ENCODE measurements at regions not wholly inside any gene's neighbourhood (a gene's known extent, or its start where the extent isn't known, plus 50 kb on each side); places are given as distances from the start of the nearest gene placed in this dataset.

- TF ChIP-seq IRF4 (IDR thresholded peaks at IDR 0.05; ENCODE audit: low read depth, low read length): no peak
- no peak for TF ChIP-seq PAX8 (IDR thresholded peaks at IDR 0.05)
- no peak for TF ChIP-seq CHD2 (IDR thresholded peaks at IDR 0.05; ENCODE audit: borderline replicate concordance, low read depth, low read length)
- TF ChIP-seq RAD21 (IDR thresholded peaks at IDR 0.05; ENCODE audit: insufficient read depth, low read depth, low read length): no peak
- no peak for TF ChIP-seq ZNF274 (IDR thresholded peaks at IDR 0.05; ENCODE audit: insufficient read depth, insufficient read length)
- no peak for TF ChIP-seq ZSCAN29 (IDR thresholded peaks at IDR 0.05)
- no peak for TF ChIP-seq GATAD2B (conservative IDR thresholded peaks at IDR 0.05; ENCODE audit: low read depth)
- no peak for TF ChIP-seq WRNIP1 (IDR thresholded peaks at IDR 0.05; ENCODE audit: borderline replicate concordance, low read depth, low read length)
- TF ChIP-seq, protein P1, sequence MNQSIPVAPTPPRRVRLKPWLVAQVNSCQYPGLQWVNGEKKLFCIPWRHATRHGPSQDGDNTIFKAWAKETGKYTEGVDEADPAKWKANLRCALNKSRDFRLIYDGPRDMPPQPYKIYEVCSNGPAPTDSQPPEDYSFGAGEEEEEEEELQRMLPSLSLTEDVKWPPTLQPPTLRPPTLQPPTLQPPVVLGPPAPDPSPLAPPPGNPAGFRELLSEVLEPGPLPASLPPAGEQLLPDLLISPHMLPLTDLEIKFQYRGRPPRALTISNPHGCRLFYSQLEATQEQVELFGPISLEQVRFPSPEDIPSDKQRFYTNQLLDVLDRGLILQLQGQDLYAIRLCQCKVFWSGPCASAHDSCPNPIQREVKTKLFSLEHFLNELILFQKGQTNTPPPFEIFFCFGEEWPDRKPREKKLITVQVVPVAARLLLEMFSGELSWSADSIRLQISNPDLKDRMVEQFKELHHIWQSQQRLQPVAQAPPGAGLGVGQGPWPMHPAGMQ (IDR thresholded peaks at IDR 0.05; ENCODE audit: borderline replicate concordance): no peak
Measured at GRCh38 chr5:14050821-14051220, 92.3 kb upstream of the TRIO start (continued).

- Histone ChIP-seq H3K9ac (ENCODE audit: control insufficient read depth, insufficient read depth, low read length) (no peak overlapping the region), H2AFZ (ENCODE audit: control insufficient read depth, low read depth, low read length) (no peak overlapping the region), H3K79me2 (ENCODE audit: control insufficient read depth, insufficient read depth, low read length) (no peaks in the 10 kb centered on the region), H3K4me1 (ENCODE audit: control insufficient read depth, insufficient read depth, low read length) (no peaks in the 10 kb centered on the region), H3K36me3 (ENCODE audit: control insufficient read depth in 2 of 2, insufficient read depth in 2 of 2, low read length in 1 of 2) (no peaks in the 10 kb centered on the region), H3K27me3 (replicated peaks in 1 of 2; ENCODE audit: control insufficient read depth in 2 of 2, insufficient read depth in 2 of 2, low read length in 1 of 2) (no peaks in the 10 kb centered on the region; a peak in 1 of 4 replicates), H4K20me1 (ENCODE audit: control insufficient read depth, insufficient read depth) (no peaks in the 10 kb centered on the region), H3K4me2 (ENCODE audit: control insufficient read depth, insufficient read depth) (no peak overlapping the region), H3K9me3 (replicated peaks; ENCODE audit: control insufficient read depth, insufficient read depth, low read length) (no peaks in the 10 kb centered on the region), H3K27ac (ENCODE audit: control insufficient read depth, insufficient read depth) (no peak overlapping the region), H3K4me3 (no peak overlapping the region)
- FAIRE-seq (no peak), ATAC-seq (no peak), DNase-seq (ENCODE audit: low read depth, low spot score) (no peak)
- BruUV-seq (replicated peaks): no TSS peak
- TF ChIP-seq ETV6 (conservative IDR thresholded peaks at IDR 0.05 in 1 of 2, IDR thresholded peaks at IDR 0.05 in 1 of 2; ENCODE audit: borderline replicate concordance in 1 of 2, low read depth in 1 of 2) (no peak), TCF3 (IDR thresholded peaks at IDR 0.05; ENCODE audit: borderline replicate concordance, insufficient read depth, low read depth, low read length) (no peak), CBFB (IDR thresholded peaks at IDR 0.05; ENCODE audit: low read depth) (no peak), JUNB (IDR thresholded peaks at IDR 0.05) (no peak), EGR1 (IDR thresholded peaks at IDR 0.05; ENCODE audit: borderline replicate concordance in 1 of 2, low read depth in 2 of 2, low read length in 2 of 2) (no peak), YBX1 (IDR thresholded peaks at IDR 0.05) (no peak), ZSCAN29 (IDR thresholded peaks at IDR 0.05) (no peak), BHLHE40 (IDR thresholded peaks at IDR 0.05; ENCODE audit: borderline replicate concordance in 1 of 2, low read depth in 2 of 2, low read length in 1 of 2) (no peak)
- RAD21 ChIA-PET (ENCODE audit: unreplicated experiment): no interaction called here
- intact Hi-C loops (cut with micrococcal nuclease; ENCODE audit: unreplicated experiment): no loop called here
- CTCF ChIA-PET: no interaction called here
- POLR2A ChIA-PET: no interaction called here
- SMC1A ChIA-PET (ENCODE audit: uncharacterized antibody, unreplicated experiment): interaction anchor here (0.7 kb wide), 1 partner anchor 60 kb away, joined by 3 read pairs; no protein-coding TSS in a partner anchor
- in situ Hi-C loops (cut with MboI): no loop called here
Measured at GRCh38 chr5:14048434-14048833, 94.7 kb upstream of the TRIO start.
